ENCODE measurements at regions not wholly inside any gene's neighbourhood (a gene's known extent, or its start where the extent isn't known, plus 50 kb on each side); places are given as distances from the start of the nearest gene placed in this dataset.
A peak's percentile ranks its signal among the peaks of the same experiment; 100 is the strongest.

DNA sequence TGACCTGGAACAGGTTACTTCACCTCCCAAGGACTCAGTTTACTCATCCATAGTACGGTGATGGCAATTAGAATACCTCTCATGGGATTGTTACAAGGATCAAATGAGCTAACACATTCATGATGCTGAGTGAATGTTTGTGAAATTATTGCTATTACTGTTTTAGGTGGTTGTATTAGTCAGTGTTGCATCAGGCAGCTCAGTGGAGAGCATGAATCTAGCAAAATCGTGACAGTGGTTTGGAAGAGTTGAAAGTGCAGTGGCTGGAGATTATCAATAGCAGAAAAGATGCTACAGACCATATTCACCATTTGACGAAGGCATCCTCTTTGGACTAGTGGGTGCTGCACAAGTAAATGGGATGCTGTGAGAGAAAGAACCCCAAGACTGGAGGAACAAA is 50.4 kb upstream of the CTNNBL1 start:
- DNase-seq = no peak

DNA sequence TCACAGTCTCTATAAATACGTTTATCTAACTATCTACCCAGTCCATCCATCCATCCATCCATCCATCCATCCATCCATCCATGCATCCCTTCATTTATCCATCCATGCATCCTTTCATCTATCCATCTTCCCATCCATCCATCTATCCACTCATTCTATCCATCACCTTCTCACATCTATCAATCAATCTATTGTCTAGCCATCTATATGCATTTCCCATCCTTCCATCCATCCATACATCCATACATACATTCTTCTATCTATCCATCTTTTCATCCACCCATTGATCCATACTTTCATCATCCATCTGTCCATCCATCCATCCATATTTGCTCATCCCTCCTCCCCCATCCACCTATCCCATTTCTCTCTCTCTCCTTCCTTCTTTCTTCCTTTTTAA is 51.6 kb upstream of the CTNNBL1 start:
- no peak for DNase-seq

DNA sequence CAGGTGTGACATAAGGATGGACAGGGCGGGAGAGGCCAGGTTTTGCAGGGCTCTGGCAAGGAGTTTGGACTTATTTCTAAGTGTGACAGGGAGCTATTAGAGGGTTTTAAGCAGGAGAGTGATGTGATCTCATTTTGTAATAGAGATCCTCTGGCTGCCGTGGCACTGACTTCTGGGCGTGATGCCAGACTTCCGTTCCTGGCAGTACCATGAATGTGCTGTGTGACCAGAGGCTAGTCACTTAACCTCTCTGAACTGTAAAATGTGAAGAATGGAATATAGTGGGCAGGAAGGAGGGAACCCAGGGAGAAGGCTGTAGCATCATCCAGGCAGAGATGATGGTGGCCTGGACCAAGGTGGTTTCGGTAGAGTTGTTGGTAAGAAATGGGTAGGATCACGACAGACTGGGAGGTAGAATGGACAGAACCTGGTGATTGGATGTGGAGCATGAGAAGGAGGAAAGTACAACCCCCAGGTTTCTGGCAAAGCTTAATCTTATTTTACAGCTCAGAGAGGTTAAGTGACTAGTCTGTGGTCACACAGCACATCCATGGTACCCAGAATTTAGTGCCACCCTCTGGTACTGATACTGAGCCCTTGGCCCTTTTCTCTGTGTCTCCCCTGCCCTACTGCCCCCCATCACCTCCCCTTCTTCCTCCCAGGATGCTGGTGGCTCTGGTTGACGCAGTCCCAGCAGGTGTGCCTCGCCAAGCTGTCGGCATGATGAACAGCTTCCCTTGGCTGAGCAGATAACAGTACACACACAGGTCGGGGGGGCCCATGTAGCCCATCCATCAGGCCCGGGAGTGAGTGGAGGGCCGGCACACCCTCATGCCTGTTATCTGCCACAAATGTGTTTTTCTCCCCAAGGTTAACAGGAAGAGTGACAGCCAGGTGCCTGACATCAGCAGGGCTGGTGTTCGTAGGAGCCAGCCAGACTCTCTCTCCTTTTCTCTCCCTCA is 52.9 kb upstream of the CTNNBL1 start:
- DNase-seq = peak; percentile 36

DNA sequence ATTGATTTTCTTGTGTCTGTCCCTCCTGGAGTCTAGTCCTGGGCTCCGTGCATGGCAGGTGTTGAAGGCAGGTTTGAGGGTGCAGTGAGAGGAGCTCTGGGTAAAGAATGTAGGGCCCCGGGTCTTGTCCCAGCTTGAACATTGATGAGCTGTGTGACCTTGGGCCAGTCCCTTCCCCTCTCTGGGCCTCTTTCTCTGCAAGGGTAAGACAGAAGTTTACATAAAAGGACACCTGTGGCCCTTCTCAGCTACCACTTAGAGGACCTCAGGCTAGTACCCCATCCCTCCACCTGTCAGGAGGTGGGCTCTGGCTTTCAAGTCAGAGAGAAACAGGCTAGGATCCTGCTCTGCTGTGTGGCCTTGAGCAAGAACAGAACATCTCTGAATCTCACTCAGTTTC is 55.3 kb upstream of the CTNNBL1 start:
- DNase-seq = no peak

DNA sequence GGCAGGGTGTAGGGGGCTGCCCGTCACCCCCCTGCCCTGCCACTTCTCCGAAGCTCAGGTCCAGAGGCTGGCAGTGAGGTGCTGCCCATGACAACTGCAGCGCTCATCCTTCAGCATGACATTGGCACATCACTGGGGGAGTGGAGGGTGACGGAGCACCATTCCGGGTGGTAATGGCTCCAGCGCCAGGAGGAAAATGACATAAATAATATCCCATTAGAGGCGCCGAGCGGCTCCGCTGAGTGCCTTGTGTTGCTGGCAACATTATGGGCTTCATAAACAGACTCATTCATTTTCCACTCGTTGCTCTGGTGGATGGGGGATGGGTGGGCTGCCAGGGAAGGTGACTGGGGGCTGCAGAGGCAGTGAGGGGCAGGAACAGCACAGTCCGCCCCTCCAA is 56.9 kb upstream of the CTNNBL1 start:
- no peak for DNase-seq

DNA sequence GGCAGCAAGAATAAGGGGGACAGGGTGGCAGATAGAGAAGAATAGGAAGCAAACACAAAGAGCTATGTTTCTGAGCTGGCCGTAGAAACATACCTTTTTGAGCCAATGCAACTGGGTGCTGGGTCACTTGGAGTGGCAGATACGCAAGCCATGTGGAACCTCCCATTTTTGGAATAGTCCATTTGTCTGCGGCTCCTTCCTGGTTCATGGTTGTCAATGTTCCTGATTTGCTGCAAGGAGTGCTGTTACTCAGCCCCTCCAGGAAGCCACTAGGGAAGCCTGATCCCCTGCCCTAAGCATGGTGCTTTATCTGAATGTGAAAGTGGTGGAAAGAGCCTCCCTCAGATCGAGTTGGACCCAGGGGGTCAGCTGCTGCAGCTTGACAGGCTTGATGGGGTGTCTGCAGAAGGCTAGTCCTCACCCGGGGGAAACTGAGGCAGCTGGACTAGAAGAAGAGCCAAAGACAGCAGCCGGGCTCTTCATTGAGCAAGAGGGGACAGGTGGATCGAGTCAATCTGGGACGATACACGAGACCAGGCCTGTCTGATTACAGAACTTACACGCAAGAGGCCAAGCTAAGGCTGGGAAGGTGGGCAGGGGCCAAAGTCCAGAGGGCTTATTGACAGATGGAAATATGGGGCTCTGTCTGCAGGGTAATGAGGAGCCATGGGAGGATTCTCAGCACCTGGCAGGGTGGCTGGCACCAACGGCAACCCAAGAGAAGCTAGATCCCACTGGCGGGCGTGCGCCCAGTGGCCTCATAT is 57.4 kb upstream of the CTNNBL1 start:
- DNase-seq = no peak

DNA sequence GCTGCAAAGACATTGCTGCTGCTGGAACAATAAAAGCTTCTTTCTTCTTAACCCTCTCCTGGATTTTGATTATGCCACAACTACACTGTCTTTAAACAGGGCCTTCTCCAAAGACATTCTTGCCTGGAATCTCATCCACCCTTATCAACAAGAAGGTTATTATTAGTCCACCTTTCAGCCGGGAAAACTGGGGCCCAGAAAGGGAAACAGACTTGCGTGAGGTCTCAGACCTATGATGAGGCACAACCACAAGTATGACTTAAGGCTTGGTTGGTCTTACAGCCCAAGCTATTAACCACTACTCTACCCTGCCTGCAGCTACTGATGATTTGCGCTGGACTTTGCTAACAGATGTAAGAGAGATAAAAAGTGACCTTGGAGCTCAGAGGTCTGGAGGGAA is 62.8 kb upstream of the CTNNBL1 start:
- no peak for DNase-seq

DNA sequence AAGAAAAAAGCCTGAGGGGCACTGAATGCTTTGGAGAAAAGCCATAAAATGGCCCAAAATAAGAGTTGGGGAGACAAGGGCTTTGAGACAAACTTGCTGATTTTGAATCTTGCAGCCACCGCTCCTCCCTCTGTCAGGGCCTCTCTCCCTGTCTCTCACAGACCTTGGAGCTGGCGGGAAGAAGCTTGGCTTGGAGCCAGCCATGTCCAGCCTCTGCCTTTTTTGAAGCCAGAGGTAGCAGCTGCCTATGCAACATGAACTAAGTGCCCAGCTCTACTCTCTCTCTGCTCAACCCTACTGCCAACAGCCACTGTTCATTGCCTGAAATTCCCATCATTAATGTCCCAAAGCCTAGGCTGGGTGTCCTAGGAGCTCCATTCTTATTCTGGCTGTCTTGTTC is 63.7 kb upstream of the CTNNBL1 start:
- no peak for DNase-seq

DNA sequence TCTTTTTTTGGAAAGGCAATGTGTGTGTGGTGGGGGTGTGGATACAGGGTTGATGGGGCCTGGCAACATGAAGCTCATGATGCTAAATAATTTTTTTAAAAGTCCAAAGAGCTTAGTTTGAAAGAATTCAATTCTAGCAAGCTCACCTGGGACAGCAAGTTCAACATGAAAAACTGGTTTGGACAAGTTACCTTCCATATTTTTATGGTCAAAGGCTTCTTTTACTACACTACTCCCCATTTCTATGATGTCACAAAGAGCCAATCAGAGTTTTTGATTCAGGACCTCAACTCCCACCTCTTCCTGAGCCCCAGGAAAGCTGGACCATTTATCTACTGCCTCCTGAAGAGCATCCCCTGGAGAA is 66.1 kb upstream of the CTNNBL1 start:
- no peak for DNase-seq

DNA sequence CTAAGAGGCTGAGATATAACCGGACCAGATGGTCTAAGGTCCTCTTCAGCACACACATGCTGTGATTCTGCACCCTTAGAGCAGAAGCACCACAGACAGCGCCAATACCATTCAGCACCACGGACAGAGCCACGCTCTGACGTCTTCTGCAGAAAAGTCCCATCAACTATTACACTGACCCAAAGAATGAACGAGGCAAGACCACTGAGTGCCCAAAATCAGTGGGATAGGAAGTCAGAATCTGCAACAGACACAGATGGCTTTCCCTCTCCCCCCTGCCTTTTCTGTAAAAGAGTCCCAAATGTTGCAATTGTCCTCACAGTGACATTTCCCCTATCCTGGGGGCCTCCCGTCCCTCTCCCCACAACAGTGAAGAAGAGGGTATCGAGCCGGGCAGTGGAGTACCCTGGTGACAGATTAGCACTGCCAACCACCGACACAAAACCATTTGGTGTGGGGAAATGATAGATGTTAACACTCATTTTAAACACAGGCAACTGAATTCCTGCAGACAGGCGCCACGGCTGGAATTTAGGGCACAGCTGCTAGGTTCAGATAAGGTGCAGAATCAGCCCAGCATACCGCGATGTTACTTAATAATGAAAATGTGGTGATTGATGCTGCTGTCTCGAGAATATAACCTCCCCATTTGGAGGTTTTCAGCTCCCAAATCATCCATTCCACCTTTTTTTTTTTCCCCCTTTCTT is 66.6 kb upstream of the CTNNBL1 start:
- DNase-seq = peak; percentile 74

DNA sequence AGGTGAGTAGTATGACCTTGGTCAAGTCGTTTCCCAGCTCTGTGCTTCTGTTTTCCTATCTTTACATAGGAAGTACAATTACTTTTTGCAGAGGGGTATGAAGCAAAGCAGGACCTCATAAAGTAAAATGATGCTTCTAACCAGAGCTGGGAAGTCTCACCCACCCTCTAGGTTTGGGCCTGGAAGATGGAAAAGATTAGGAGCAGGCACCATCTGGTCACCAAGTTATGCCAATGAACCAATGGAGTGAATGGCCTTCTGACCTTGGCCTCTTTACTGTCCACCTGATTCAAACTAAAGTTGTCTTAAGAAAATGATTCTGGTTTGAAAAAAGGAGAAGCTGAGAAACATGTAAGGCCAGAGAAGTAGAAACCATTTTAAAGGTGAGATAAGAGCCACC is 68.9 kb upstream of the CTNNBL1 start:
- DNase-seq = no peak

DNA sequence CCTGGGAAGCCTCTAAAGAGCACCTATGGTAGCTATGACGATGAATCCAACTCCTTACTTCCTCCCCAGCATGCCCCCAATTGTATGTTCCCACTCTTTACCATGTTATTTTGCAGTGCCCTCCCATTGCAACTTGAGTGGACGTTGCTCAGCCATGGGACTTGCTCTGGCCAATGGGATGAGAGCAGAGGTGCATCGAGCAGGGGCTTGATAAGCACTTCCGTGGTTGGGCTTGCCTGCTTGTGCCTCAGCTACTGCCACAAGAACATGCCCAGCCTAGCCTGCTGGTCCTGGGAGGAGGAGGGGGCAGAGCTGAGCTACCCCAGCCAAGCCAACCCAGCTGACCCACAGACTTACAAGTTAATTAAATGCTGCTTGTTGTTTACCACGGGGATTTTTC is 71.1 kb upstream of the CTNNBL1 start:
- no peak for DNase-seq

DNA sequence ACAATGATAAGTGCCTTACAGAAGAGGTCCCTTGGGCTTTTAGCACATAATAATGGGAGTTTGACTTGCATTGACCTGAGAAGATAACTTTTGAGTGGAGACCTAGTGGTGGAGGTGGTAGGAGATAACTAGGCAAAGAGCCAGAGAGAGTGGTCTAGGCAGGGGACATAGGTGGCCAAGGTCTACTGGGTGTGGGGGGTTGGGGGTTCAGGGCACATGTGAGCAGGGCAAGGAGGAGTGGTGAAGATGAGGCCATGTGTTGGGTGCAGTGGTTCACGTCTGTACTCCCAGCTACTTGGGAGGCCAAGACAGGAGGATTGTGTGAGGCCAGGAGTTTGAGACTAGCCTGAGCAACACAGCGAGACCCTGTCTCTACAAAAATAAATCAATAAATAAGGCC is 74.3 kb upstream of the CTNNBL1 start:
- no peak for DNase-seq

DNA sequence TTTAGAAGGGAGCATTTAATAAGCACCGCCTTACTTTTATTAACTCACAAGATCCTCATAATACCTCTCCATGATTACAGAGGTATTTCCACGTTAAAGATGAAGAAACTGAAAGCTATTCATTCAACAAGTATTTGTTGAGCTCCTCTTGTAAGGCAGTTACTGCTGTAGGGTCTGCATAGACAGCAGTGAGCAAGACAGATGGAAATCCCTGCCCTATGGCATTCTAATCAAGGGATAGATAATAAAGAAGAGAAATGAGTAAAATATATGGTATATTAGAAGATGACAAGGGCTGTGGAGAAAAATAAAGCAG is 77.8 kb upstream of the CTNNBL1 start:
- no peak for DNase-seq

DNA sequence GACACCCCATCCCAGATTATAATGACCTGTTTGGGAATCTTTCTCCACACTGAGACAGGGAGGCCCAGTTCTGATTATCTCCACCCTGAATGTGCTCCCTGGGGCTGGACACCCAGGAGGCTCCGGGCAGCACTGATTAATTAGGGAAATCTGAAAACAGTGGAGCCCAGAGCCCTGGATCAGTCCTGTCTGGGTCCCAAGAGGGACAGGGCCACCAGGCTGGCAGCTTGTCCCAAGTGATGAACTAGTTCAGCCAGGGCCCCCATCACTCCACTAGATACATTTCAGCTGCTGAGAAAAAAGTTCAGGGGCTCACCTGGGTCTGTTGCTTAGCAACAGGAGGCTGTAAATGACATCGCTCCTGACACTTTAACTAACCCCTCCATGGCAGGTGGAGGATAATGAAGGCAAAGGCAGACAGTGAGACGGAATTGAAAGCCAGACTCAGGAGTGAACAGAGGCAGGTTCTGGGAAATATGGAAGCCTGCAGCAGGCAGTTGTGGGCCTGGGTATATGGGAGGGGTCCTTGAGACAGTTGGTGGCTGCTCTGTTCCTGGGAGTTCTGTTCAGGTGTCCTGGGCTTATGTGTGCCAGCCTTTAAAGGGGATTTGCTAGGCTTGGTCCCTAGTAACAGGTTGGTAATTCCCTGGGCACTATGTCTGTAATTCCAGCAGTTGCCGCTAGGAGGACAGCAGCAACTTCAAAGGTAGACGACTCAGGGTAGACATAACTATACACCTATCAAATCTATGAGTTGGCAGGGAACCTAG is 78.3 kb upstream of the CTNNBL1 start:
- DNase-seq = peak; percentile 4

DNA sequence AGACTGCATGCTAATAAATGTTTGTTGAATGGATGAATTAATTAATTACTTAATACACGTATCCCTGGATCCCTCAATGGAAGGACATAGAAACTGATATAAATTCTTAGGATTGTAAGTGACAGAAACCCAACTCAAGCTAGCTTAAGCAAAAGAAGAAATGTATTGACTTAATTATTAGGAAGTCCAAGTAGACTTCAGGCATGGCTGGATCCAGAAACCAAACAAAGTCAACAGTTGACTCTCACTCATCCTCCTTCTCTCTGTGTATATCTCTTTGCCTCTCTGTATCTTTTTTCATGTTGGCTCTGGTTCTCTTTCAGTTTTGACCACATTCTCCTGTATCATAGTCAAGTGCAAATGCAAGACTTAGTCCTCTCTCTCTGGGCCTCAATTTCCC is 82.0 kb upstream of the CTNNBL1 start:
- DNase-seq = no peak

DNA sequence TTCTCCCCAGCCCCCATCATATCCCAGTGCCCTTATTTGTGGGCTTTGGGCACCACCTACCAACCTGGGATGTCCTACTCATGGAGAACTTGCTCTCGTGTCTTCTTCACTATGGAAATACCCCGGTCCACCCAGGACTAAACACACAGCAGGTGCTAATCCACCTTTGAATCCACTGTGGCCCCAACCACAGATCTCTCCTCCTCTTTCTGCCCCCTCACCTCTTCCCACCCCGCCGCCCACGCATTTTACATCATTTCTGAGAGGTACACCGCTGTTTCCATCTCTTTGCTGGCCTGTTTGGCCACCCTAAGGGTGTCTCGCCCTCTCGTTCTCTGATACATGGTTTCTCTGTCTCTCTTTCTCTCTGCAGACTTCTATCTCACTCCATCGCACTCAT is 82.5 kb upstream of the CTNNBL1 start:
- no peak for DNase-seq

DNA sequence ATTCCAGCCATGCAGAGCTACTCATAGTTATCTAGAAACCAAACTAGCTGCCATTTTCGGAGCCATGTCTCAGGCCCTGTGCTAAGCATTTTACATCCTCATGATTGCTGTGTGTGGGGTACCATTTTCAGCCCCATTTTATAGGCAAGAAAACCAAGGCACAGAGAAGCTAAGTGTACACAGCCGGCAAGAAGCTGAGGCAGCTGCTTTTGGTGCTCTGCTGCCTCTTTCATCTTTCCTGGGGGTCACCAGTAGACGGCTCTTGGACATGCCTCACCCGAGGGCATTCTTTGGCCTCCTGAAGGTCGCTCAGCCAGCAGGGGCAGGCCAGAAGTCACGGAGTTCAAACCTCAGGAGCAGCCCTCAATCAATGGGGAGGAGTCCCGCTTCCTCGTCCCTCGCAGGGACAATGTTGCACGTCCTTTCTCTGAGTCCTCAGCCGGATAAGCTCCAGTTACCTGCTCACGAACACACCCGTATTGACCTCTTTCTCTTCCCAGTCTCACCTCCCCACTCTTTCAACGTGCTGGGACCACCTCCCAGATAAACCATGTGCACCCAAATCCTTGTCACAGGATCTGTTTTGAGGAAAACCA is 82.6 kb upstream of the BLCAP start:
- no peak for DNase-seq

DNA sequence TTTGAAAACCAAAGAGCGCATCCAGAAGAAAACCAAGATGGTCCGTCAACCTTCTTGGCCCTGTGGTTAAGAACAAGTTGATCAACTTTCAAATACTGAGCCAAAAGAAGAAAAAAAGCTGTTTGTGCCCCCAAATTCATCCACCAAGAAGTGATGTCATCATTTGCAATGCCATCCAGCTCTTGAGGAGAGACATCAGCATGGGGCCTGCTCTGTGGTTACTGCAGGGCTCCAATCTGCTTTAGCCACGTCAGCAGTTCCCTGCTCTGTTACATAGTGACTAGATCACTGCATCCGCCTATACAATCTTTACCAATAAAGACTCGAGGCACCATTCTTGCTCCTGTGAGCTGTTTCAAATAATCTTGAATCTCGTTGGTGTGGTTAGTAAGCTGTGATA is 75.0 kb upstream of the BLCAP start:
- no peak for DNase-seq

DNA sequence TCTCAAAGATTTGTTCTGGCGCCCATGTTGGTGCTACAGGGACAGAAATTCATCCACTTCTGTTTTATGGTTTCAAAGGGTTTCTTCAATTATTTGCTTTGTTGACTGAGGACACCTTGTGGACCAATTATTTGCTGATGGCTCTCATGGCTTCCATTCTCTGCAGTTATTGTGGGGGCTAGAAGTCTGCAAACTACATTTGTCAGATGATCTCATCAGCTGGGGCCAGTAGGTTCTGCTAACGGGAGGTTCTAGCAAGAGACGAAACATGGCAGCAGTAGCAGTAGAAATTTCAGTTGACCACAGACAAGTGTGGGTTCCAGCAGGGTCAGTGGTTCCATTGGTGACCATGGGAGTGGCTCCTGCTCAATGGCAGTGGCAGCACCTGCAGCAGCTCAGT is 72.8 kb upstream of the BLCAP start:
- no peak for DNase-seq

DNA sequence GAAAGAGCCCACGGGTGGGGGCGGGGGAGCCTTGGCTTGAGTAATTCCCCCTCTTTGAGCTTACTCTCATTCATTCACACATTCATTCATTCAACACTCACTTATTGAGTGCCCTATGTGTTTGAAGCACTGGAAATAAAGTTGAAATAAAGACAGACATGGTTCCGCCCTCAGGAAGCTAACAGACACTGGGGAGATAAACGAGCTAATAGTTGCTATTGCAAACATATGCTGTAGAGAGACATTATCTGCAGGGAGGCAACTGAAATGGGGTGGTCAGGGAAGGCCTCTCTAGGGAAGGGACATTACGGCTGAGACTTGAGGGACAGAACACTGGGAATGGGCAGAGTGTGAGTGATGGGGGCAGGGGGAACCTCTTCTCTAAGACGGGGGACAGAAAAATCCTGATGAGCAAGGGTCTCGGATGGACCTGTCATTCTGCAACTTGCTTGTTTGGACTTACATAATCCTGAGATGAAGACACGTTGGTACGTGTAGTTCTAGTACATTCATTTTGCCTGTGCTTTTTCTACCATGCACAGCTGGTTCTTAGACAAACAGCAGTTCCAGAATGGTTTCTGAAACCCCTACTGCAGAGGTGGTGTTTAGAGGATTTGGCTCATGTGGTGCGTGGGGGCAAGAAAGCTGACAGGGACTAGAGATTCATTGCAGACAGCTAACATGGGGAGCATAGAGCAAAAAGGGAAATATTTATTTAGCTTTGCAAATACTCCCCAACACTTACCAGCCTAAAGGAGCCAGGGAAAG is 71.1 kb upstream of the BLCAP start:
- no peak for DNase-seq

DNA sequence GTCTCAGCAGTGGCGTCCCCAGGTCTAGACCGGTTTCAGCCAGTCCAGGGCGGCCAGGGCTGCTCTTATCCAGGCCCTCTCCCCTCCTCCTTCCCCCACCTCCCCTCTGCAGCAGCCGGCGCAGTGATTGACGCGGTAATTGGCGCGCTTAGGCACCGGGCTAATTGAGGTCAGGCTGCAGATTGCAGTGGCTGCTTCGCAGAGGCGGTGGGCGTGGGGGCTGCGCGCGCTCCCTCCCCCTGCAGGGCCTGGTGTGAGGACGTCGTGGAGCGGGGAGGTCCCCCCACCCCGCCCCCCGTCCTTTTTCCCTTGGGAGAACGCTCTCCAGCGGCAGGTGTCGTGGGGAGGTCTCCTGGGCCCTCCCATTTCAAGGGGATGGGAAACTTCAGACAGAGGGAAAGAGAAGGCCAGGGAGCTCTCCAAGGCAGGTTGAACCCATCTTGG is 70.4 kb upstream of the BLCAP start:
- no peak for DNase-seq
